Activated CD8-positive, alpha-beta memory T cell treated with anti-CD3 and anti-CD28 coated beads, Interleukin-2, amount 10 ng/mL, durations not matched to agents 7 days and 5 days (primary cell): ENCODE measurements at regions not wholly inside any gene's neighbourhood (a gene's known extent, or its start where the extent isn't known, plus 50 kb on each side); places are given as distances from the start of the nearest gene placed in this dataset.

Experiments used
- ATAC-seq: fragments of 150-1000 bp; cut with Tn5 transposase; one replicate; pipeline ENCODE4 v1.10.0; 2021; ENCODE audit warnings: moderate library complexity
- CTCF ChIA-PET: fragments of 350-600 bp; sonication (Branson Sonifier 250); formaldehyde crosslinking; loops from one replicate; lab custom pipeline; 2021; ENCODE audit warnings: antibody characterized with exemption; lab: Charles Lee
- DNase-seq: peaks from one replicate; pipeline ENCODE4 v3.0.0-alpha.2; 2020
- H3K27ac Mint-ChIP-seq: one replicate; pipeline ENCODE4 v1.8.0; 2021; ENCODE audit warnings: mild to moderate bottlenecking, mixed read lengths
- H3K27me3 Mint-ChIP-seq: one replicate; pipeline ENCODE4 v1.8.0; 2021; ENCODE audit warnings: mixed read lengths
- H3K36me3 Mint-ChIP-seq: one replicate; pipeline ENCODE4 v1.8.0; 2021; ENCODE audit warnings: mild to moderate bottlenecking, mixed read lengths
- H3K4me1 Mint-ChIP-seq: one replicate; pipeline ENCODE4 v1.8.0; 2021; ENCODE audit warnings: mixed read lengths
- H3K4me3 Mint-ChIP-seq: one replicate; pipeline ENCODE4 v1.8.0; 2021; ENCODE audit warnings: mild to moderate bottlenecking, moderate library complexity, mixed read lengths
- H3K9me3 Mint-ChIP-seq: one replicate; pipeline ENCODE4 v1.8.0; 2022; ENCODE audit warnings: low read depth, mixed read lengths

- CTCF ChIA-PET: no interaction called here
- H3K27me3 Mint-ChIP-seq: no peaks in the 10 kb centered on the region
These were observed 342.6 kb downstream of the MAN2A1 start for GRCh38 chr5:110032376-110032775.

DNA sequence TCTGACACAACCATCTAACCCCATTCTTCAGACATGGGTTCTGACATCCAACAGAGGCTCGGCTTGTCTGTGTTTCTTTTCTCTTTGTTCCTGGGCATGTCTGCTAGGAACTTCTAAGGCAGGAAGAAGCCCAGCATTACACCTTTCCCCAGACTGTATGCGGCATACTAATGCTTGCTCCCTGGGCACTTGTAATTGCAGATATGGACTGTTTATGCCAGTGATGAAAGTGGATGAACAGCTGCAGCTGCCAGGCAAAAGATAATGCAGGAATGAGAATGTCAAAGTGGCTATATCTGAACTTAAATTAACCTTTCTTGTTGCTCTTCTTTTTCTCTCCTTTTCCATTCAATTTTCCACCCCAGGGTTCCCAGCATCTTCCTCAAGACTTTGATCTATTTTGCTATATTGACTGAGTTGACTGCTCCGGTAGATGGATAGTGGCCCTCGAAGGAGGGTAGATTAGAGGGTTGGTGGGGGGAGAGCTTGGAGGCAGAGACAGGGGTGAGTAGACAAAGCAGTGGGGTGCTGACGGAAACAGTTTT is 344.4 kb downstream of the MAN2A1 start:
- H3K9me3 Mint-ChIP-seq: no peaks in the 10 kb centered on the region
- peaks cover 1% of the 10 kb centered on the region for H3K4me1 Mint-ChIP-seq
- ATAC-seq (no peak), DNase-seq (no peak)
- CTCF ChIA-PET: no interaction called here
- no peaks in the 10 kb centered on the region for H3K27me3 Mint-ChIP-seq
- no peak overlapping the region for H3K4me3 Mint-ChIP-seq
- no peaks in the 10 kb centered on the region for H3K36me3 Mint-ChIP-seq
- H3K27ac Mint-ChIP-seq: no peak overlapping the region

More at GRCh38 chr5:110032376-110032775, 342.6 kb downstream of the MAN2A1 start:
- Mint-ChIP-seq H3K27ac (no peak overlapping the region), H3K4me1 (peaks cover 8% of the 10 kb centered on the region), H3K4me3 (no peak overlapping the region), H3K36me3 (no peaks in the 10 kb centered on the region), H3K9me3 (no peaks in the 10 kb centered on the region)
- no peak for DNase-seq
- no peak for ATAC-seq

GRCh38 chr5:110038297-110038997 is 348.7 kb downstream of the MAN2A1 start:
- ATAC-seq (no peak), DNase-seq (no peak)
- no peaks in the 10 kb centered on the region for H3K27me3 Mint-ChIP-seq
- H3K36me3 Mint-ChIP-seq: no peaks in the 10 kb centered on the region
- H3K4me3 Mint-ChIP-seq: no peak overlapping the region
- H3K27ac Mint-ChIP-seq: no peak overlapping the region
- no peaks in the 10 kb centered on the region for H3K4me1 Mint-ChIP-seq
- CTCF ChIA-PET: no interaction called here
- peaks cover 12% of the 10 kb centered on the region for H3K9me3 Mint-ChIP-seq

- H3K4me1 Mint-ChIP-seq: no peaks in the 10 kb centered on the region
- H3K27ac Mint-ChIP-seq: no peak overlapping the region
- H3K4me3 Mint-ChIP-seq: no peak overlapping the region
- H3K27me3 Mint-ChIP-seq: no peaks in the 10 kb centered on the region
- CTCF ChIA-PET: no interaction called here
- H3K36me3 Mint-ChIP-seq: peaks cover 2% of the 10 kb centered on the region
- DNase-seq (no peak), ATAC-seq (no peak)
- peaks cover 22% of the 10 kb centered on the region for H3K9me3 Mint-ChIP-seq
These were observed 350.5 kb downstream of the MAN2A1 start for GRCh38 chr5:110040178-110040577.

- no peak for ATAC-seq
- Mint-ChIP-seq H3K9me3 (peaks cover 22% of the 10 kb centered on the region), H3K4me1 (no peaks in the 10 kb centered on the region), H3K36me3 (peaks cover 2% of the 10 kb centered on the region), H3K27me3 (no peaks in the 10 kb centered on the region), H3K27ac (no peak overlapping the region), H3K4me3 (no peak overlapping the region)
- CTCF ChIA-PET: no interaction called here
- no peak for DNase-seq
These were observed 353.3 kb downstream of the MAN2A1 start for GRCh38 chr5:110043025-110043424.

- CTCF ChIA-PET: no interaction called here
These were observed 355.4 kb downstream of the MAN2A1 start for GRCh38 chr5:110045158-110045557.

GRCh38 chr5:110048491-110048890 is 358.8 kb downstream of the MAN2A1 start:
- CTCF ChIA-PET: no interaction called here
- ATAC-seq (no peak), DNase-seq (no peak)
- peaks cover 10% of the 10 kb centered on the region for H3K9me3 Mint-ChIP-seq
- peaks cover 2% of the 10 kb centered on the region for H3K36me3 Mint-ChIP-seq
- H3K27me3 Mint-ChIP-seq: peaks cover 2% of the 10 kb centered on the region
- H3K27ac Mint-ChIP-seq: no peak overlapping the region
- peaks cover 4% of the 10 kb centered on the region for H3K4me1 Mint-ChIP-seq
- H3K4me3 Mint-ChIP-seq: no peak overlapping the region

More at GRCh38 chr5:110045158-110045557, 355.4 kb downstream of the MAN2A1 start:
- ATAC-seq (no peak), DNase-seq (no peak)
- peaks cover 2% of the 10 kb centered on the region for H3K27me3 Mint-ChIP-seq
- no peaks in the 10 kb centered on the region for H3K4me1 Mint-ChIP-seq
- H3K4me3 Mint-ChIP-seq: no peak overlapping the region
- H3K9me3 Mint-ChIP-seq: peaks cover 22% of the 10 kb centered on the region
- no peak overlapping the region for H3K27ac Mint-ChIP-seq
- H3K36me3 Mint-ChIP-seq: peaks cover 2% of the 10 kb centered on the region

GRCh38 chr5:110049816-110050215 is 360.1 kb downstream of the MAN2A1 start:
- H3K27ac Mint-ChIP-seq: no peak overlapping the region
- H3K27me3 Mint-ChIP-seq: peaks cover 2% of the 10 kb centered on the region
- ATAC-seq: no peak
- H3K9me3 Mint-ChIP-seq: no peaks in the 10 kb centered on the region
- no peaks in the 10 kb centered on the region for H3K36me3 Mint-ChIP-seq
- no peak overlapping the region for H3K4me3 Mint-ChIP-seq
- DNase-seq: no peak
- CTCF ChIA-PET: no interaction called here
- peaks cover 18% of the 10 kb centered on the region for H3K4me1 Mint-ChIP-seq

DNA sequence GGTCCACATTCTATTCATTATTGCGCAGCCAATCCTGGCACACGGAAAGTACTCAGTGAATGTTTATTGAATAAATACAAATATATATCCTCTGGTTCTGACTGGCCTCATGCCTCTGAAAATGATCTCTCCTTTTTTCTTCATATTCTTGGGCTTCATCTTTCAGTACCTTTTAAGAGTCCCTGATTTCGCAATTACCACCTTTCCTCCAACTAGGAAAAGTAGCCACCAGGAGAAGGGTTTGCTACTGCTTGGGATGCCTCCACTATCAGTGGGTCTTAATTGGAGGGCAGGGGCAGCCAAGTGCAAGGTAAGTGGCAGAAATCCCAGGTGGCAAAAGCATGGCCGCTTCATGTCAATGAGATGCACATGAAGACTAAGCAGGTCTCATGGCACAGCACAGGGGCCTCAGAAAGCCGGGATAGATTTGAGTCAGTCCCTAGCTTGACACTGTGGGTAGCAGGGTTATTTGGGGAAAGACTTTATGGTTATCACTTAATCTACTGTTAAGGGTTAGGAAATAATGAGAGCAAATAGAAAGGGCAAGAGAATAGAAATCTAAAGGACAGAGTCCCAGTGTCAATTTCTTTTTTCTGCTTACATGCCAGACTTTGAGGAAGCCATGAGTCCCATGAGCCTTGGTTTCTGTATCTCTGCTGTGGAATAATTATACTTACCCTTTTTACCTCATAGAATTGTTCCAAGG is 361.1 kb downstream of the MAN2A1 start:
- Mint-ChIP-seq H3K4me3 (no peak overlapping the region), H3K4me1 (peaks cover 19% of the 10 kb centered on the region), H3K27me3 (peaks cover 2% of the 10 kb centered on the region), H3K27ac (no peak overlapping the region), H3K9me3 (no peaks in the 10 kb centered on the region), H3K36me3 (no peaks in the 10 kb centered on the region)
- ATAC-seq: no peak
- CTCF ChIA-PET: no interaction called here
- DNase-seq: no peak

- Mint-ChIP-seq H3K4me3 (no peak overlapping the region), H3K9me3 (no peaks in the 10 kb centered on the region), H3K36me3 (no peaks in the 10 kb centered on the region), H3K27ac (no peak overlapping the region), H3K27me3 (peaks cover 2% of the 10 kb centered on the region), H3K4me1 (peaks cover 19% of the 10 kb centered on the region)
- CTCF ChIA-PET: no interaction called here
- no peak for ATAC-seq
- no peak for DNase-seq
These were observed 363.5 kb downstream of the MAN2A1 start for GRCh38 chr5:110053205-110053604.

- H3K4me3 Mint-ChIP-seq: peak overlapping the region; percentile 28
- peak; percentile 52 for ATAC-seq
- peaks cover 2% of the 10 kb centered on the region for H3K27me3 Mint-ChIP-seq
- no peaks in the 10 kb centered on the region for H3K36me3 Mint-ChIP-seq
- H3K4me1 Mint-ChIP-seq: peaks cover 19% of the 10 kb centered on the region
- DNase-seq: no peak
- CTCF ChIA-PET: interaction anchor here (0.6 to 1.6 kb wide), 4 partner anchors 10 to 363 kb away, joined by 3 to 4 read pairs (median 4); no protein-coding TSS in a partner anchor
- peak overlapping the region; percentile 78 for H3K27ac Mint-ChIP-seq
- H3K9me3 Mint-ChIP-seq: no peaks in the 10 kb centered on the region
These were observed 364.1 kb downstream of the MAN2A1 start for GRCh38 chr5:110053824-110054223.

DNA sequence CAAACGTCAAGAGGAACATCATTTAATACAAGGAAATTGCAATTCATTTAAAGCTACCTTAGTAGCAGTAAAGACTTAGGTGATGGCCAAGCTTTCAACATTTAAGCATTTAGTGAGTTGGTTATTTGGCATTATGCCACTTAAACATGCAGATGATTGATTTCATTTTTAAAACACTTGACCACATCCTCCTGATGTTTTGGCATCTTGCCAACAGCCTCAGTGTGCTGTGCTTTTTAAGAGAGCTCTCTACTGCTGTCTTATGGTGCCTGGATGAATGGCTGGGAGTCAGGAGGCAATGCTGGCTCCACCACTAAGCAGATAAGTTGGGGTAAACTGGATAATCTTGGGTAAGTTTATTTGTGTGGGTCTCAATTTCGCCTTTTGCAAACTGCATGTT is 364.5 kb downstream of the MAN2A1 start:
- Mint-ChIP-seq H3K4me1 (peaks cover 19% of the 10 kb centered on the region), H3K9me3 (no peaks in the 10 kb centered on the region), H3K27me3 (peaks cover 2% of the 10 kb centered on the region), H3K27ac (peak overlapping the region; percentile 78), H3K36me3 (no peaks in the 10 kb centered on the region), H3K4me3 (peak overlapping the region; percentile 28)
- CTCF ChIA-PET: interaction anchor here (0.6 to 1.6 kb wide), 5 partner anchors 8 to 364 kb away, joined by 3 to 4 read pairs (median 3); no protein-coding TSS in a partner anchor
- ATAC-seq: peak; percentile 92
- peak; percentile 81 for DNase-seq

GRCh38 chr5:110055302-110055701 is 365.6 kb downstream of the MAN2A1 start:
- no peak for DNase-seq
- H3K27ac Mint-ChIP-seq: no peak overlapping the region
- H3K4me3 Mint-ChIP-seq: no peak overlapping the region
- ATAC-seq: no peak
- peaks cover 19% of the 10 kb centered on the region for H3K4me1 Mint-ChIP-seq
- CTCF ChIA-PET: interaction anchor here (1.0 to 1.2 kb wide), 2 partner anchors 9 to 22 kb away, joined by 3 read pairs; no protein-coding TSS in a partner anchor
- no peaks in the 10 kb centered on the region for H3K9me3 Mint-ChIP-seq
- H3K27me3 Mint-ChIP-seq: no peaks in the 10 kb centered on the region
- H3K36me3 Mint-ChIP-seq: no peaks in the 10 kb centered on the region
